ENCODE measurements at regions not wholly inside any gene's neighbourhood (a gene's known extent, or its start where the extent isn't known, plus 50 kb on each side); places are given as distances from the start of the nearest gene placed in this dataset.

DNA sequence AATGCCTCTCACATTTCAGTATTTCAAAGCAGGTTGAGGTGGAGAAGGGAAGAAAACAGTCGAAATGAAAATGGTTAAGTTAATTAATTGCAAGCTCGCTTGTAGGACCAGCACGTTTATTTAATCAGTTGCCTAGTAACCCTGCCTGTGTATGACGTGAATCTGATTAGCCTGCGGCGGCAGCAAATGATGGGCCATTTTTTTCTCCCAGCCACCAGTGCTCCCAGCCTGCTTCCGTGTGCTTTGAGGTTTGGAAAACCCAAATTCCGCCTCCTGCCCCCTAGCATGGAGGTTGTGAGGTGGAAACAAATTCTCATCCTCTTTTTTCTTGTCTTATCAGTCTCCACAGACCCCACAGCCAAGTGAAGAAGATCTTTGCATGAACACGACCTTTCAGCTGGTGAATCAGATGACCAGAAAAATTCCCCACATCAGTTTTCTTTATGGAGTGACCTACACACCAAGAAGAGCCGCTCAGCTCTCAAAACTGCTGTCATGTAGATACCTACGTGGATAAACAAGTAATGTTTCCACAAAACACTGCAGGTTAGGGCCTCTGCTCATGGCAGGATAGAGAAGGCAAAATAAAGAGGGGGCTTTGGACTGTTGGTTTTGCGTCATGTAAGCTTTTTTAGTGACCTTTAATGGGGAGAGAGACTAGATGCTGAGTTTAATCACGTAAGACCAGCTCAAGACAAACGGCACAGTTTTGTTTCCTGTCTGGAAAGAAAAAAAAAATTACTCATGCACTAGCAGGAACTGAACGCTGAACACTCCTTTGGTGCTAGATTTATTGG, 572.9 kb upstream of the NOX3 start:
- TF ChIP-seq, protein P1, sequence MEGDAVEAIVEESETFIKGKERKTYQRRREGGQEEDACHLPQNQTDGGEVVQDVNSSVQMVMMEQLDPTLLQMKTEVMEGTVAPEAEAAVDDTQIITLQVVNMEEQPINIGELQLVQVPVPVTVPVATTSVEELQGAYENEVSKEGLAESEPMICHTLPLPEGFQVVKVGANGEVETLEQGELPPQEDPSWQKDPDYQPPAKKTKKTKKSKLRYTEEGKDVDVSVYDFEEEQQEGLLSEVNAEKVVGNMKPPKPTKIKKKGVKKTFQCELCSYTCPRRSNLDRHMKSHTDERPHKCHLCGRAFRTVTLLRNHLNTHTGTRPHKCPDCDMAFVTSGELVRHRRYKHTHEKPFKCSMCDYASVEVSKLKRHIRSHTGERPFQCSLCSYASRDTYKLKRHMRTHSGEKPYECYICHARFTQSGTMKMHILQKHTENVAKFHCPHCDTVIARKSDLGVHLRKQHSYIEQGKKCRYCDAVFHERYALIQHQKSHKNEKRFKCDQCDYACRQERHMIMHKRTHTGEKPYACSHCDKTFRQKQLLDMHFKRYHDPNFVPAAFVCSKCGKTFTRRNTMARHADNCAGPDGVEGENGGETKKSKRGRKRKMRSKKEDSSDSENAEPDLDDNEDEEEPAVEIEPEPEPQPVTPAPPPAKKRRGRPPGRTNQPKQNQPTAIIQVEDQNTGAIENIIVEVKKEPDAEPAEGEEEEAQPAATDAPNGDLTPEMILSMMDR (IDR thresholded peaks at IDR 0.05), result no peak
- no peak for TF ChIP-seq POLR2A (IDR thresholded peaks at IDR 0.05)

All from body of pancreas (tissue), 4 donors.